Activated CD4-positive, alpha-beta T cell treated with anti-CD3 and anti-CD28 coated beads for 4 hours (primary cell): ENCODE measurements at regions not wholly inside any gene's neighbourhood (a gene's known extent, or its start where the extent isn't known, plus 50 kb on each side); places are given as distances from the start of the nearest gene placed in this dataset.
"Not testable (repeated sequence)": the region's sequence is repeated elsewhere in the genome, so short reads cannot be mapped to it uniquely, and the experiment has no call there.

Source experiments
- DNase-seq, 2 donors: peaks; one replicate each; pipeline ENCODE4 v3.0.0-alpha.2; 2020

- DNase-seq, result no peak
Observed at GRCh38 chr18:77329651-77330050, 80.0 kb downstream of the GALR1 start.

GRCh38 chr18:77334876-77335275 is 85.2 kb downstream of the GALR1 start:
- no peak for DNase-seq

- no peak for DNase-seq
Observed at GRCh38 chr18:77337604-77338003, 88.0 kb downstream of the GALR1 start.

- no peak for DNase-seq
Observed at GRCh38 chr18:77339093-77339492, 89.4 kb downstream of the GALR1 start.

- DNase-seq, result no peak
Observed at GRCh38 chr18:77339623-77340022, 90.0 kb downstream of the GALR1 start.

- no peak for DNase-seq
Observed at GRCh38 chr18:77340815-77341214, 91.2 kb downstream of the GALR1 start.

GRCh38 chr18:77341527-77342325 is 92.1 kb downstream of the GALR1 start:
- DNase-seq, result no peak

GRCh38 chr18:77342736-77343135 is 93.1 kb downstream of the GALR1 start:
- DNase-seq, result no peak

- no peak for DNase-seq
Observed at GRCh38 chr18:77343846-77344510, 94.3 kb downstream of the GALR1 start.

GRCh38 chr18:77344786-77345500 is 95.3 kb downstream of the GALR1 start:
- DNase-seq, result no peak

- no peak for DNase-seq
Observed at GRCh38 chr18:77346208-77346810, 96.7 kb downstream of the GALR1 start.

GRCh38 chr18:77353349-77353748 is 103.7 kb downstream of the GALR1 start:
- DNase-seq, result not testable (repeated sequence)

GRCh38 chr18:77359561-77360314 is 110.1 kb downstream of the GALR1 start:
- no peak for DNase-seq

- DNase-seq, result no peak
Observed at GRCh38 chr18:77360315-77361190, 110.9 kb downstream of the GALR1 start.

GRCh38 chr18:77361382-77361781 is 111.7 kb downstream of the GALR1 start:
- DNase-seq, result no peak

- no peak for DNase-seq
Observed at GRCh38 chr18:77365667-77366066, 116.0 kb downstream of the GALR1 start.

GRCh38 chr18:77366067-77366719 is 116.5 kb downstream of the GALR1 start:
- no peak for DNase-seq

- DNase-seq, result no peak
Observed at GRCh38 chr18:77366720-77367641, 117.3 kb downstream of the GALR1 start.

GRCh38 chr18:77369644-77370043 is 120.0 kb downstream of the GALR1 start:
- DNase-seq, result no peak
